HG03521 (cell line): ENCODE measurements at regions not wholly inside any gene's neighbourhood (a gene's known extent, or its start where the extent isn't known, plus 50 kb on each side); places are given as distances from the start of the nearest gene placed in this dataset.
A peak's percentile ranks its signal among the peaks of the same experiment; 100 is the strongest.

Experiments
- ATAC-seq: cut with Tn5 transposase; IDR thresholded peaks from one replicate; pipeline ENCODE4 v1.9.1; 2021; ENCODE audit warnings: mild to moderate bottlenecking, moderate library complexity; ENCODE audit not compliant: unreplicated experiment

DNA sequence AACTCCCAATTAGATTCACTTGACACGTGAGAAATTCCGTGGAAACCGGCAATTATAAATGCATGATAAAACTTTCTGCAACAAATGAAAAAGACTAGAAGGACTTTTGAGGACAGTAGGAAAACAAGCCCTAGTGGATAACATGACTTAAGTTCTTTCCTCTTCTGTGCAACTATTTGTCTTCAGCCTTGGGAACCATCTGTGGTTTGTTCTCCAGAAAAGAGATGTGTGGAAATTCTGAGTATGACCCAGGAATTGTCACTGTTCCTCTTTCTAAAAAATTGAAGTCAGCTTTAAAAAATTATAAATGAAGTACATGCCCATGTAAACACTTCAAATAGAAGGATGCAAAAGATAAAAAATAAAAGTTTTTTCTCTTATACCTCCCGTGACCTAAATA is 128.6 kb upstream of the SVIL start:
- no peak for ATAC-seq

- no peak for ATAC-seq
Measured at GRCh38 chr10:29761916-29762315, 127.1 kb upstream of the SVIL start.

DNA sequence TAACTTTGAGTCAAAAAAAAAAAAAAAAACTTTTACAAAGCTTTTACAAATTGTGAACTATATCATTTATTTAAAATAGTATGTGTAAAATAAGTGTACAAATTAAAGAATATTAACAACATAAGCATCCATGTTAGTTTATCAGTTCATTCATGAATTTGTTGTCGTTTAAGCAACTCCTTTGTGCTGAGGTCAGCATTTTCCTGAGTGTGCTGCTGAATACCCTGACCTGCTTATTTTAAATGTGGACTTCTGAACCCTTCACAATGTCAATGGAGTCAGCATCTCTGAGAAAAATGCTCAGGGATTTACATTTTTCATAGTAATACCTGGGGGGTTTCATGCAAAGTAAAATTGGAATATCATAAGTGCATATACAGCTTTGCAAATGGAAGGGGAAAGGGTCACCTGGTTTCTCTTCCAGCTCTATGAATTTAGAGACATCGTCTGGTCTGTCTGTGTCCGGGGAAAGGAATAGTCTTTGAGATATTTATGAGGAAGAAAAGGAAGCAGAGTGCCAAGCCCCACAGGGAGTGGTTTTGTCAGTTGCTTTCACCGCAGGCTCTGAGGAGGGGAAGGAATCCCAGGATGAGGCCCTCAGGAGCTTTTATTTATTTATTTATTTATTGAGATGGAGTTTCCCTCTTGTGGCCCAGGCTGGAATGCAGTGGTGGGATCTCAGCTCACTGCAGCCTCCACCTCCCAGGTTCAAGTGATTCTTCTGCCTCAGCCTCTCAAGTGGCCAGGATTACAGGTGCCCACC is 125.5 kb upstream of the SVIL start:
- ATAC-seq = no peak

DNA sequence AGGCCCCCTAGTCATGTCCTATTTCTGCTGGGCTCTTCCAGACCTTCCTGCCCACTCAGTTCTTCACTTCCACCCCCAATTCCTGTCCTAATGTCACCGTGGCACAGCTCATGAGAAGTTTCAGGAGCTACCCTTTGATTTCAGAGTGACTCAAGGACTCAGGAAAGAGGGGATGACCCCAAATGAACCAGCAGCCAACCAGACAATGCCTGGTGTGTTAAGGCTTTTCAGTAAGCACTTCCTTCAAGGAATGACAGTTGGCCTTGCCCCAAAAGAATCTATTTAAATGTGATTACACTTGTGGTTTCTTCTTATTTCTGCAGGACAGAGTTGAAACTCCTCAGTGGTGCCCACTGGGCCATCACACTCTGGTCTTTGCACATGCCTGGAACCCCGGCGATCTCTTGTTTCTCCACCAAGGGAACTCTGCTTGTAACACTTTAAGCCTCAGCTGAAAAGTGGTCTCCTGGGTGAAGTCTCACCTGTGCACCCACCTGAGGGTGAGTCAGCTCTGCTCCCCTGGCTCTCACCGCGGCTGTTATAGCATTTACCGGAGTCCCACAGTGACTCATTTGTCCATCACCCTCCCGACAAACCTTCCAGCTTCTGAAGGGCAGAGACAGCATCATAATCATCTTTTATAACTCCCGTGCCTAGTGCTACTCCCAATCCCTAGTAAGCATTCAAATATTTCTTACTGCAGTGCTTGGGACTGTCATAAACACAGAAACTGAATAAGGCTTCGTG is 123.0 kb upstream of the SVIL start:
- ATAC-seq = no peak

DNA sequence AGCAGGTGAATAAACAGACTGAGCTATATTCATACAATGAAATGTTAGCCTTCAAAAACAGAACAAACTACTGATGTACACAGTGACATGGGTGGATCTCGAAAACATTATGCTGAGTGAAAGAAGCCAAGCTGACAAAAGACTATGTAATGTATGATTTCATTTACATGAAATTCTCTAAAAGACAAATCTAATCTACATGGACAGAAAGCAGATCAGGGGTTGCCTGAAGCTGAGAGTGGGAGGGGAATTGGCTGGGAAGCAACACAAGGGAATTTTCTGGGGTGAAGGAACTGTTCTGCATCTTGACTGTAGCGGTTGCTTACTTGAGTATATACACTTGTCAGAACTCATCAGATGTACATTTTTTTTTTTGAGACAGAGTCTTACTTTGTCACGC is 121.7 kb upstream of the SVIL start:
- no peak for ATAC-seq

DNA sequence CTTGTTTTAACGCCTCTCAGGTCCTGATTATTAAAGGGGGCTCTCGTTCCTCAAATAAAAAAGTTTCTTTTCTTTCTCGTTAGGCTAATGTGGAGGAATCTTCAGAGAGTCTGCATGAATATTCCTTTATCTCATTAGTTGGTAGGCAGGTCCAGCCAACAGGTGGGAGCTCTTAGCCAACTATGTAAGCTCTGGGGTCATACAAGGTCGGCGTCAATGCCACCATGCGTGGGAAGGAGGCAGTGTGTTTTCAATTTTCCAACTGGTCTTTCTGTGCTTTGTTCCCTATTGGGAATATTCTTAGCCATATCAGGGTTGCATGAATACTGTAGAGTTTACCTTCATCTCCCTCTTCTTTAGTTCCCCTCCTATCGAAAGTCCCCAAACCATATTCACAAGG is 118.5 kb upstream of the SVIL start:
- no peak for ATAC-seq

DNA sequence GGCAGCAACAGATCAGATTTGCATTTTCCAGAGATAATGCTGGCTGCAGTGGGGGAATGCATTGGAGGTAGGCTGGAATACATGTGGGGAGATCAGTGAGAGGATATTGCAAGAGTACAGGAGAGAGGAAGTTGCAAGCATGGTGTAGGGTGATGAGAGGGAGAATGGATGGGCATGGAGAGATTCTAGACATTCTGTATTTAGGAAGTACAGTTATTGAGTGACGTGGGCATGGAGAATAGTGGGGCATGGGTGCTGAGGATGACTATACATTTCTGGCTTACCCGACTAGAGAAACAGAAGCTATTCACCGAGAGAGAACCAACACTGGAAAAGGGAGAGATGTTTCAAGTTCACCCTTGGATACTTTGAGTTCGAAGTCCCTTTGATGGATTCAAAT is 116.9 kb upstream of the SVIL start:
- ATAC-seq = no peak

DNA sequence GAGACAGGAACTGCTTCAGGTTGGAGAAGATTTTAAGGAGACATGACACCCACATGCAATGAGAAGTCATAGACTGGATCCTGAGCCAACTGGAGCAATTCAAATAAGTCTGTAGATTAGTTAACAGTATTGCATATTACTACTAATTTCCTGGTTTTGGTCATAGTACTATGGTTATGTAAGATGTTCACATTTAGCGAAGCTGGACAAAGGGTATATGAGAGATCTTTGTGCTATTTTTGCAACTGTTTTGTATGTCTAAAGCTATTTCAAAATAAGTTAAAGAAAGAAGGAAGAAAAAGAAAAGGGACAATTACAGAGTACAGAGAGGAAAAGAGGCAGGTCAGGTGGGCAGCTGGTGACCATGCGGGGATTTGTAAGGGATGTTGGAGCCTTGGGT is 116.5 kb upstream of the SVIL start:
- no peak for ATAC-seq

DNA sequence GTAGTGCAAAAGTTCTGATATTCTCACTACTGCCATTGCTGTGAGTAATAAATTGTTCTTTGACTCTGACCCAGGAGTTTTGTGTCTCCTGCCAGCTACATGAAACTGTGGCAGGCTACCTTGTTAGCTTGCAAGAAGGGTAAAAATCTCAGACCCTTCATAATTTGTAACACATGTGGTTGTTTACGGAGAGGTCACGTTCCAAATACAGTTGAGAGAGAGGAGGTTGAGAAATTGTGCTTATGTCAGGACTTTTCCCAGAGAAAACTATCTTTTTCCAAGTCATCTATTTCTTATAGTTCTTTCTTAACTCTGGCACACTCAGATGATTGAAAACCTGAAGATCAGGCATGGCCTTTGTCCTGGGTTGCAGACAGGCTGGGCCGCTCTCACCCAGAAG is 114.4 kb upstream of the SVIL start:
- ATAC-seq = no peak

DNA sequence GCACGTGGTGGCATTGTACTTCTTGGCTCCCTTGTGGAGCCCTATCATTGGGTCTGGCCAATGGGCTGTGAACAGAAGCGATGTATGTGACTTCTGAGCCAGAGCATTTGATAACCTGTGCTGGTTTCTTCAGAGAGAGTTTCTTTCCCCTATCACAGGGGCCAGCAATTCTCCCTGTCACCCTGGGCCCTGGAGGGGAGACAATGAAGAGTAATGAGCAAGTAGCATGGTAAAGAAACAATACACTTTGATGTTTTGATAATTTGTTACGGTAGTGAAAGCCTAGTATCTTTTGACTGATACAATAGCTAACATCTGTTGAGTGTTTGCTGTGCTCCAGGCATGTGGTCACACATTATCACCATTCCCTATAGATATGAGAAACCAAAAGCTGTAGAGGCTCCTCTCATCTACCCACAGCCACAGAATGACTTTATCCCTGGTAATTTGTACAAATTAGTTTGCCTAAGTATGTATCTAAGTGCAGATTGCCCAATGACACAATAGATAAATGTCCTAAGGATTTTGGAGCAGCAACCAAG is 113.4 kb upstream of the SVIL start:
- no peak for ATAC-seq

- no peak for ATAC-seq
Measured at GRCh38 chr10:29746080-29746797, 111.5 kb upstream of the SVIL start.

DNA sequence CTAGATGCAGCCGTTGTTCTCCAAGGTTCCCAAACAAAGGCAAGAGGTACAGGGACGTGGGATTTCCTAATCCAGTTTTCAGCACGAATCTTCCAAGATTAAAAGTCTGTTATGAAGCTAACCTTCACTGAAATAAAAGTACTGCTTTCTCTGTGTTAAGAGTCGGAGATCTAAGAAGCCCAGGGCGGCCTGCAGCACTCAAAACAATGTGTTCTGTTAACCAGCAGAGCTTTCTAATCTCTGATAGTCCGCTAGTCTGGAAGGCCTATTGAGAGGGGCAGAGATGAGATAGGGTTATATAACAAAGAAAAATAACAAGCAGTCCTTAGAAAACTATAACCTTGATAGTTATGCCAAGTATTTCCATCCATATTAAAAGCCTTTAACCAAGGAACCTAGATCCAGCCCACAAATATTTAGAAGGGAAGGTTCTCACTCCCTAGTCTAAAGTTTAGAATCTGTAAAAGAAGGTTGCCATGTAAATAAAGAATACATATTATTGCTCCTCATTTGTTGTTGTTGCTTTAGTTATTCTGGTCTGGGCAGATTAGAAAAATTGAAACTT is 106.3 kb upstream of the SVIL start:
- no peak for ATAC-seq

- no peak for ATAC-seq
Measured at GRCh38 chr10:29738341-29738740, 103.6 kb upstream of the SVIL start.

- ATAC-seq = no peak
Measured at GRCh38 chr10:29737074-29737593, 102.4 kb upstream of the SVIL start.

GRCh38 chr10:29736366-29737073 is 101.7 kb upstream of the SVIL start:
- no peak for ATAC-seq

DNA sequence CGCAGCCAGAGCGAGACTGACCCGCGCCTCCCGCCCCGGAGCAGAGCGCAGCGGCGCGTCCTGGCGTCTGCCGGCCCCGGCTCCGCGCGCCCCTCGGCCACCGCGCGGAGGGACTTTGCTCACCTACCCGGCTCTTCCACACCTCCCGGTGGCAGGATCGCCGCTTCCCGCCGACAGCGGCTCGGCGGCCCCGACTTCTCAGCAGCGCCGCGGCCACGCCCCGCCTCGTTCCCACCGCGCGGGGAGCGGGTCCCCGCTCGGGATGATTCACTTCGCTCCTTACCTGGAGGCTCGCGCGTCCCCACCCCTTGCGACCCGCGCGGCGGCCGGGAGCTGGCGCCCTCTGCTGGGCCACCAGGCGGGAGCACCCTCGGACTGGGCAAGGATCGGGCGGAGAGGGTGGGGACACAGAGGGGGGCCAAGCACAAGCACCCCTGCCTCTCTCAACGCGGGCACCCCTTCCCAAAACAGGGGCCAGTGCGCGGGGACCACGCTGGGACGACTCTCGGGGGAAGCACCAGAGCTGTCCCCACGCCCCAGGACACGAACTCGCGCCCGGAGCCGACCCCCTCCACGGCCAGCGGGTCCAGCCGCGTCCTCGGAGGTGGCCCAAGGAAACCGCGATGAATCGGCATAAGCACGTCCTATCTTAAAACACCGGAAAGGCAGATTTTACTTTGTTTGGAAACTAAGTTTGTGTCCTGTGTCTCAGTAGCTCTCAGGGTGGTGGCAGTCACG is 101.0 kb upstream of the SVIL start:
- ATAC-seq = peak; percentile 80

- ATAC-seq = peak; percentile 39
Measured at GRCh38 chr10:29734962-29735627, 100.3 kb upstream of the SVIL start.

DNA sequence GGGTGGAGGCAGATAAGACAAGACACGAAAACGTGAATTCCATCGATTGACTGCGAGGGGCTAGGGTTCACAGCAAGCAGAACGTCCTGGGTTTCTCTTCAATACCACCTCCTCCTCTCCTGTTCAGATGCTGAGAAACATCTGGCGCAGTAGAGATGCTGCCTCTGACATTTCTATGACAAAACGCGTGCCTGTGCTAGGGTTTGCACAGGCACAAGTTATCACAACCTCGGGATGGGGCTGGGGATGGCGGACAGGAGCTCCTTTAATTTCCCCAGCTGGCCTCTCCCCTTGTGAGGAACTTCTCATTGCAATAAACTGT is 99.8 kb upstream of the SVIL start:
- ATAC-seq = no peak

- ATAC-seq = no peak
Measured at GRCh38 chr10:29733323-29733722, 98.6 kb upstream of the SVIL start.
